Amniotic epithelial cell (primary cell): ENCODE measurements at regions not wholly inside any gene's neighbourhood (a gene's known extent, or its start where the extent isn't known, plus 50 kb on each side); places are given as distances from the start of the nearest gene placed in this dataset.

ENCODE experiments used
- DNase-seq: peaks from one replicate; pipeline ENCODE4 v3.0.0-alpha.2; 2010; ENCODE audit warnings: low read depth

- no peak for DNase-seq
Observed at GRCh38 chr5:32989815-32990214, 278.7 kb downstream of the NPR3 start.

GRCh38 chr5:32990593-32991420 is 279.7 kb downstream of the NPR3 start:
- no peak for DNase-seq

- DNase-seq = no peak
Observed at GRCh38 chr5:32991421-32991815, 280.3 kb downstream of the NPR3 start.

- no peak for DNase-seq
Observed at GRCh38 chr5:32996336-32996735, 285.2 kb downstream of the NPR3 start.

GRCh38 chr5:33008751-33009418 is 297.8 kb downstream of the NPR3 start:
- DNase-seq = no peak

GRCh38 chr5:33010846-33011245 is 299.7 kb downstream of the NPR3 start:
- no peak for DNase-seq

GRCh38 chr5:33011801-33012200 is 300.7 kb downstream of the NPR3 start:
- DNase-seq = no peak

GRCh38 chr5:33023649-33024048 is 312.5 kb downstream of the NPR3 start:
- no peak for DNase-seq

GRCh38 chr5:33032271-33033070 is 321.4 kb downstream of the NPR3 start:
- no peak for DNase-seq

- DNase-seq = no peak
Observed at GRCh38 chr5:33033516-33033915, 322.4 kb downstream of the NPR3 start.

- DNase-seq = peak; percentile 79
Observed at GRCh38 chr5:33034777-33035176, 323.7 kb downstream of the NPR3 start.

- DNase-seq = no peak
Observed at GRCh38 chr5:33035851-33036527, 324.9 kb downstream of the NPR3 start.

- DNase-seq = no peak
Observed at GRCh38 chr5:33037076-33037475, 326.0 kb downstream of the NPR3 start.

GRCh38 chr5:33041586-33041985 is 330.5 kb downstream of the NPR3 start:
- no peak for DNase-seq

GRCh38 chr5:33043343-33043997 is 332.3 kb downstream of the NPR3 start:
- DNase-seq = no peak

- DNase-seq = no peak
Observed at GRCh38 chr5:33046091-33046490, 335.0 kb downstream of the NPR3 start.

- no peak for DNase-seq
Observed at GRCh38 chr5:33048315-33048714, 337.2 kb downstream of the NPR3 start.

GRCh38 chr5:33049298-33049697 is 338.2 kb downstream of the NPR3 start:
- DNase-seq = no peak

GRCh38 chr5:33049842-33050241 is 338.7 kb downstream of the NPR3 start:
- DNase-seq = peak; percentile 85

GRCh38 chr5:33059081-33059480 is 348.0 kb downstream of the NPR3 start:
- no peak for DNase-seq

- no peak for DNase-seq
Observed at GRCh38 chr5:33065131-33065530, 354.0 kb downstream of the NPR3 start.

GRCh38 chr5:33067291-33067690 is 356.2 kb downstream of the NPR3 start:
- DNase-seq = no peak
